ENCODE measurements at regions not wholly inside any gene's neighbourhood (a gene's known extent, or its start where the extent isn't known, plus 50 kb on each side); places are given as distances from the start of the nearest gene placed in this dataset.
A peak's percentile ranks its signal among the peaks of the same experiment; 100 is the strongest.
"Not testable (repeated sequence)": the region's sequence is repeated elsewhere in the genome, so short reads cannot be mapped to it uniquely, and the experiment has no call there.

- no peak overlapping the region for H3K4me3 Mint-ChIP-seq
- peaks cover 6% of the 10 kb centered on the region for H3K27me3 Mint-ChIP-seq
- no peaks in the 10 kb centered on the region for H3K4me1 Mint-ChIP-seq
- peaks cover 3 to 6% (median 5%) of the 10 kb centered on the region in 3 donors for H3K9me3 Mint-ChIP-seq
- H3K36me3 Mint-ChIP-seq = peaks cover 4% of the 10 kb centered on the region
- no peak overlapping the region for H3K27ac Mint-ChIP-seq
Observed at GRCh38 chr11:34787348-34787747, 128.8 kb downstream of the APIP start.

- H3K4me3 Mint-ChIP-seq = no peak overlapping the region
- no peaks in the 10 kb centered on the region for H3K4me1 Mint-ChIP-seq
- H3K9me3 Mint-ChIP-seq = peaks cover 0 to 9% (median 2%) of the 10 kb centered on the region in 3 donors
- H3K27ac Mint-ChIP-seq = no peak overlapping the region
- peaks cover 8% of the 10 kb centered on the region for H3K27me3 Mint-ChIP-seq
- peaks cover 3% of the 10 kb centered on the region for H3K36me3 Mint-ChIP-seq
Observed at GRCh38 chr11:34784318-34784841, 131.8 kb downstream of the APIP start.

GRCh38 chr11:34783816-34784317 lies 132.3 kb downstream of the APIP start:
- Mint-ChIP-seq H3K4me1 (no peaks in the 10 kb centered on the region), H3K9me3 (peaks cover 0 to 10% (median 2%) of the 10 kb centered on the region in 3 donors), H3K27ac (peak overlapping the region in 1 of 3 donors; percentile 69), H3K4me3 (no peak overlapping the region), H3K27me3 (peaks cover 8% of the 10 kb centered on the region), H3K36me3 (no peaks in the 10 kb centered on the region)

GRCh38 chr11:34781826-34782225 lies 134.4 kb downstream of the APIP start:
- H3K4me3 Mint-ChIP-seq, H3K9me3 Mint-ChIP-seq, H3K36me3 Mint-ChIP-seq, H3K4me1 Mint-ChIP-seq: not testable (repeated sequence)
- peak overlapping the region in 1 of 3 donors; percentile 12 for H3K27ac Mint-ChIP-seq
- peaks cover 12% of the 10 kb centered on the region for H3K27me3 Mint-ChIP-seq

- Mint-ChIP-seq H3K9me3 (peaks cover 2 to 9% (median 4%) of the 10 kb centered on the region in 3 donors), H3K4me1 (no peaks in the 10 kb centered on the region), H3K4me3 (no peak overlapping the region), H3K36me3 (no peaks in the 10 kb centered on the region), H3K27me3 (peaks cover 14% of the 10 kb centered on the region), H3K27ac (no peak overlapping the region)
Observed at GRCh38 chr11:34775417-34775888, 140.7 kb downstream of the APIP start.

GRCh38 chr11:34774604-34775003 lies 141.6 kb downstream of the APIP start:
- Mint-ChIP-seq H3K4me1 (no peaks in the 10 kb centered on the region), H3K36me3 (no peaks in the 10 kb centered on the region), H3K27ac (no peak overlapping the region), H3K27me3 (peaks cover 16% of the 10 kb centered on the region), H3K4me3 (no peak overlapping the region), H3K9me3 (peaks cover 0 to 5% (median 4%) of the 10 kb centered on the region in 3 donors)

GRCh38 chr11:34773826-34774225 lies 142.4 kb downstream of the APIP start:
- H3K27me3 Mint-ChIP-seq = peaks cover 19% of the 10 kb centered on the region
- H3K4me1 Mint-ChIP-seq = no peaks in the 10 kb centered on the region
- peaks cover 0 to 4% (median 3%) of the 10 kb centered on the region in 3 donors for H3K9me3 Mint-ChIP-seq
- H3K36me3 Mint-ChIP-seq = no peaks in the 10 kb centered on the region
- H3K27ac Mint-ChIP-seq = no peak overlapping the region
- no peak overlapping the region for H3K4me3 Mint-ChIP-seq

GRCh38 chr11:34773211-34773610 lies 143.0 kb downstream of the APIP start:
- H3K4me3 Mint-ChIP-seq = no peak overlapping the region
- H3K36me3 Mint-ChIP-seq = no peaks in the 10 kb centered on the region
- H3K27ac Mint-ChIP-seq = no peak overlapping the region
- H3K4me1 Mint-ChIP-seq = no peaks in the 10 kb centered on the region
- peaks cover 0 to 4% (median 3%) of the 10 kb centered on the region in 3 donors for H3K9me3 Mint-ChIP-seq
- peaks cover 20% of the 10 kb centered on the region for H3K27me3 Mint-ChIP-seq

GRCh38 chr11:34770111-34770510 lies 146.1 kb downstream of the APIP start:
- H3K4me1 Mint-ChIP-seq = no peaks in the 10 kb centered on the region
- H3K27me3 Mint-ChIP-seq = peaks cover 17% of the 10 kb centered on the region
- H3K27ac Mint-ChIP-seq = no peak overlapping the region
- H3K36me3 Mint-ChIP-seq = no peaks in the 10 kb centered on the region
- peaks cover 0 to 9% (median 8%) of the 10 kb centered on the region in 3 donors for H3K9me3 Mint-ChIP-seq
- H3K4me3 Mint-ChIP-seq = peak overlapping the region in 1 of 4 donors; percentile 69

- Mint-ChIP-seq H3K27ac (no peak overlapping the region), H3K4me3 (no peak overlapping the region), H3K9me3 (peaks cover 0 to 11% (median 9%) of the 10 kb centered on the region in 3 donors), H3K27me3 (peaks cover 17% of the 10 kb centered on the region), H3K36me3 (no peaks in the 10 kb centered on the region), H3K4me1 (no peaks in the 10 kb centered on the region)
Observed at GRCh38 chr11:34769224-34769623, 147.0 kb downstream of the APIP start.

GRCh38 chr11:34762625-34763024 lies 141.7 kb downstream of the EHF start:
- H3K4me1 Mint-ChIP-seq, H3K27ac Mint-ChIP-seq, H3K4me3 Mint-ChIP-seq: not testable (repeated sequence)

GRCh38 chr11:34758262-34758661 lies 137.4 kb downstream of the EHF start:
- H3K4me3 Mint-ChIP-seq = no peak overlapping the region
- no peaks in the 10 kb centered on the region for H3K9me3 Mint-ChIP-seq
- no peak overlapping the region for H3K27ac Mint-ChIP-seq
- no peaks in the 10 kb centered on the region for H3K27me3 Mint-ChIP-seq
- H3K4me1 Mint-ChIP-seq = no peaks in the 10 kb centered on the region
- H3K36me3 Mint-ChIP-seq = no peaks in the 10 kb centered on the region

More at GRCh38 chr11:34762625-34763024, 141.7 kb downstream of the EHF start:
- not testable (repeated sequence) for H3K36me3 Mint-ChIP-seq, H3K27me3 Mint-ChIP-seq
- peaks cover 0 to 12% (median 9%) of the 10 kb centered on the region in 3 donors for H3K9me3 Mint-ChIP-seq

GRCh38 chr11:34757026-34757451 lies 136.1 kb downstream of the EHF start:
- H3K27me3 Mint-ChIP-seq = peaks cover 2% of the 10 kb centered on the region
- no peaks in the 10 kb centered on the region for H3K36me3 Mint-ChIP-seq
- no peak overlapping the region for H3K4me3 Mint-ChIP-seq
- no peak overlapping the region for H3K27ac Mint-ChIP-seq
- H3K9me3 Mint-ChIP-seq = no peaks in the 10 kb centered on the region
- no peaks in the 10 kb centered on the region for H3K4me1 Mint-ChIP-seq

GRCh38 chr11:34756591-34756990 lies 135.7 kb downstream of the EHF start:
- no peaks in the 10 kb centered on the region for H3K9me3 Mint-ChIP-seq
- no peaks in the 10 kb centered on the region for H3K4me1 Mint-ChIP-seq
- H3K36me3 Mint-ChIP-seq = no peaks in the 10 kb centered on the region
- no peak overlapping the region for H3K4me3 Mint-ChIP-seq
- H3K27me3 Mint-ChIP-seq = peaks cover 2% of the 10 kb centered on the region
- H3K27ac Mint-ChIP-seq = no peak overlapping the region

GRCh38 chr11:34755671-34756070 lies 134.8 kb downstream of the EHF start:
- no peaks in the 10 kb centered on the region for H3K4me1 Mint-ChIP-seq
- no peaks in the 10 kb centered on the region for H3K36me3 Mint-ChIP-seq
- H3K27me3 Mint-ChIP-seq = peaks cover 2% of the 10 kb centered on the region
- H3K4me3 Mint-ChIP-seq = no peak overlapping the region
- no peaks in the 10 kb centered on the region for H3K9me3 Mint-ChIP-seq
- no peak overlapping the region for H3K27ac Mint-ChIP-seq

- H3K4me1 Mint-ChIP-seq = no peaks in the 10 kb centered on the region
- H3K36me3 Mint-ChIP-seq = no peaks in the 10 kb centered on the region
- no peak overlapping the region for H3K27ac Mint-ChIP-seq
Observed at GRCh38 chr11:34754171-34754823, 133.4 kb downstream of the EHF start.

More at GRCh38 chr11:34754171-34754823, 133.4 kb downstream of the EHF start:
- no peak overlapping the region for H3K4me3 Mint-ChIP-seq
- H3K27me3 Mint-ChIP-seq = peaks cover 5% of the 10 kb centered on the region
- no peaks in the 10 kb centered on the region for H3K9me3 Mint-ChIP-seq

Measured in IgD-negative memory B cell (primary cell).